Osteocyte (in vitro differentiated cells): ENCODE measurements at regions not wholly inside any gene's neighbourhood (a gene's known extent, or its start where the extent isn't known, plus 50 kb on each side); places are given as distances from the start of the nearest gene placed in this dataset.

Experiments used
- DNase-seq: peaks from one replicate; pipeline ENCODE4 v3.0.0; 2021; ENCODE audit warnings: mixed read lengths; ENCODE audit not compliant: unreplicated experiment; ENCODE audit errors: extremely low spot score
- H3K27ac Mint-ChIP-seq: one replicate; pipeline ENCODE4 v1.8.0; 2021; ENCODE audit warnings: mild to moderate bottlenecking, mixed read lengths; ENCODE audit not compliant: unreplicated experiment
- H3K27me3 Mint-ChIP-seq: one replicate; pipeline ENCODE4 v1.8.0; 2021; ENCODE audit warnings: mixed read lengths; ENCODE audit not compliant: unreplicated experiment
- H3K36me3 Mint-ChIP-seq: one replicate; pipeline ENCODE4 v1.8.0; 2021; ENCODE audit warnings: mixed read lengths; ENCODE audit not compliant: unreplicated experiment
- H3K4me1 Mint-ChIP-seq: one replicate; pipeline ENCODE4 v1.8.0; 2021; ENCODE audit warnings: mixed read lengths; ENCODE audit not compliant: unreplicated experiment
- H3K4me3 Mint-ChIP-seq: one replicate; pipeline ENCODE4 v1.8.0; 2021; ENCODE audit warnings: mild to moderate bottlenecking, moderate library complexity, mixed read lengths; ENCODE audit not compliant: unreplicated experiment
- H3K9me3 Mint-ChIP-seq: one replicate; pipeline ENCODE4 v1.8.0; 2021; ENCODE audit warnings: mixed read lengths; ENCODE audit not compliant: unreplicated experiment
- CTCF ChIP-seq: fragments of 200-600 bp; sonication (generic); IDR thresholded peaks from 2 replicates; pipeline ENCODE4 v1.5.0; 2021; ENCODE audit warnings: antibody characterized with exemption, mild to moderate bottlenecking, moderate library complexity

- Mint-ChIP-seq H3K4me1 (peaks cover 7% of the 10 kb centered on the region), H3K9me3 (no peaks in the 10 kb centered on the region), H3K4me3 (no peak overlapping the region), H3K27me3 (peaks cover 33% of the 10 kb centered on the region), H3K27ac (no peak overlapping the region), H3K36me3 (no peaks in the 10 kb centered on the region)
- TF ChIP-seq CTCF: no peak
- DNase-seq: no peak
These were observed 80.6 kb upstream of the RTL6 start for GRCh38 chr22:44578516-44579230.

GRCh38 chr22:44578110-44578457 is 80.1 kb upstream of the RTL6 start:
- Mint-ChIP-seq H3K4me3 (no peak overlapping the region), H3K4me1 (peaks cover 7% of the 10 kb centered on the region), H3K36me3 (no peaks in the 10 kb centered on the region), H3K27ac (no peak overlapping the region), H3K9me3 (no peaks in the 10 kb centered on the region), H3K27me3 (peaks cover 33% of the 10 kb centered on the region)
- no peak for TF ChIP-seq CTCF
- no peak for DNase-seq

- Mint-ChIP-seq H3K27ac (no peak overlapping the region), H3K36me3 (no peaks in the 10 kb centered on the region), H3K9me3 (no peaks in the 10 kb centered on the region), H3K4me1 (peaks cover 7% of the 10 kb centered on the region), H3K4me3 (no peak overlapping the region), H3K27me3 (peaks cover 33% of the 10 kb centered on the region)
- DNase-seq: no peak
- no peak for TF ChIP-seq CTCF
These were observed 79.5 kb upstream of the RTL6 start for GRCh38 chr22:44577391-44578109.

GRCh38 chr22:44576311-44577260 is 78.6 kb upstream of the RTL6 start:
- H3K4me1 Mint-ChIP-seq: peaks cover 7% of the 10 kb centered on the region
- H3K27me3 Mint-ChIP-seq: peaks cover 26% of the 10 kb centered on the region
- no peak overlapping the region for H3K4me3 Mint-ChIP-seq
- DNase-seq: no peak
- no peak for TF ChIP-seq CTCF
- H3K27ac Mint-ChIP-seq: no peak overlapping the region
- no peaks in the 10 kb centered on the region for H3K9me3 Mint-ChIP-seq
- H3K36me3 Mint-ChIP-seq: no peaks in the 10 kb centered on the region
